Neural progenitor cell (in vitro differentiated cells): ENCODE measurements at regions not wholly inside any gene's neighbourhood (a gene's known extent, or its start where the extent isn't known, plus 50 kb on each side); places are given as distances from the start of the nearest gene placed in this dataset.

ENCODE experiments used
- DNase-seq: peaks from one replicate; pipeline ENCODE4 v3.0.0-alpha.2; 2016; ENCODE audit warnings: low spot score
- H2AFZ ChIP-seq: fragments of 200-600 bp; sonication (generic); replicated peaks from 2 replicates; pipeline ENCODE4 v1.6.1; 2016; ENCODE audit warnings: antibody characterized with exemption
- H3F3A ChIP-seq: fragments of 200-600 bp; sonication (generic); 2 replicates; pipeline ENCODE4 v1.6.1; 2016; ENCODE audit warnings: antibody characterized with exemption, low read depth
- H3K27ac ChIP-seq: fragments of 200-600 bp; sonication (generic); 2 replicates; pipeline ENCODE4 v1.5.1; 2016; ENCODE audit warnings: mild to moderate bottlenecking
- H3K27me3 ChIP-seq: fragments of 200-600 bp; sonication (generic); 2 replicates; pipeline ENCODE4 v1.6.1; 2016; ENCODE audit warnings: mild to moderate bottlenecking, moderate library complexity
- H3K36me3 ChIP-seq: fragments of 200-600 bp; sonication (generic); 2 replicates; pipeline ENCODE4 v1.5.1; 2016
- H3K4me1 ChIP-seq: fragments of 200-600 bp; sonication (generic); 2 replicates; pipeline ENCODE4 v1.6.1; 2016; ENCODE audit warnings: mixed run types
- H3K4me2 ChIP-seq: fragments of 200-600 bp; sonication (generic); 2 replicates; pipeline ENCODE4 v1.6.1; 2016
- H3K4me3 ChIP-seq: fragments of 200-600 bp; sonication (generic); 2 replicates; pipeline ENCODE4 v1.5.1; 2016
- H3K79me2 ChIP-seq: fragments of 200-600 bp; sonication (generic); 2 replicates; pipeline ENCODE4 v1.6.1; 2016; ENCODE audit warnings: low read depth
- H3K9ac ChIP-seq: fragments of 200-600 bp; sonication (generic); 2 replicates; pipeline ENCODE4 v1.6.1; 2016
- H3K9me3 ChIP-seq: fragments of 200-600 bp; sonication (generic); 2 replicates; pipeline ENCODE4 v1.5.1; 2016; ENCODE audit warnings: low read depth
- H4K20me1 ChIP-seq: fragments of 200-600 bp; sonication (generic); 2 replicates; pipeline ENCODE4 v1.6.1; 2016; ENCODE audit warnings: low read depth
- H3K27ac Mint-ChIP-seq: 3 replicates; pipeline ENCODE4 v1.8.0; 2021; ENCODE audit warnings: mixed read lengths
- H3K27me3 Mint-ChIP-seq: 2 replicates; pipeline ENCODE4 v1.8.0; 2022; ENCODE audit warnings: low read depth, mild to moderate bottlenecking, inconsistent platforms, moderate library complexity, mixed read lengths; ENCODE audit not compliant: insufficient read depth
- H3K36me3 Mint-ChIP-seq: 3 replicates; pipeline ENCODE4 v1.8.0; 2021; ENCODE audit warnings: mixed read lengths
- H3K4me1 Mint-ChIP-seq: 3 replicates; pipeline ENCODE4 v1.8.0; 2021; ENCODE audit warnings: mixed read lengths
- H3K4me3 Mint-ChIP-seq: 3 replicates; pipeline ENCODE4 v1.8.0; 2021; ENCODE audit warnings: mild to moderate bottlenecking, moderate library complexity, mixed read lengths
- H3K9me3 Mint-ChIP-seq: 3 replicates; pipeline ENCODE4 v1.8.0; 2020; ENCODE audit warnings: mixed read lengths
- EZH2 ChIP-seq: fragments of 200-600 bp; sonication (generic); IDR thresholded peaks from 2 replicates; pipeline ENCODE4 v1.6.1; 2017; ENCODE audit warnings: antibody characterized with exemption, mild to moderate bottlenecking, moderate library complexity
- EZH2phosphoT487 ChIP-seq: fragments of 200-600 bp; sonication (generic); IDR thresholded peaks from 2 replicates; pipeline ENCODE4 v1.6.1; 2017; ENCODE audit warnings: antibody characterized with exemption
- TF ChIP-seq, protein P1 (sequence below): fragments of 200-600 bp; sonication (generic); IDR thresholded peaks from 2 replicates; pipeline ENCODE4 v1.5.1; 2017; ENCODE audit warnings: antibody characterized with exemption, mild to moderate bottlenecking

DNA sequence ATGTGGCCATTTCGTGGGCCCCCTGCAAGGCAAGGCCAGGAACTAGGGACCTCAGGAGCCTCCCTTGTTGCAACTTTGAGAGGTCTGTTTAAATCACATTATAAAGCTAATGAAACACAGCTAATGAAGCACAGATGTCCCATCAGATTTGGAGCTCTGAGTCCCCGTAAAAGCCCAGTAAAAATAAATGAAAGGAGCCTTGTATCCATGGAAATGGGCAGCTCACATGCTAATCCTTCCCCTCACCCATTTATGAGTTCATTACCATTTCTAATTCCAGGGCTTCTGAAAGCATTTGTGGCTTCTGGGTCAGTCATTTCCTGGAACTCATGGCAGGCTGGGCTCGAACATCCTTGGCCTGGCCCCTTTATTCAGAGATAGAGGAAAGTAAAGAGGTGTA, 274.8 kb downstream of the SS18 start:
- Mint-ChIP-seq H3K27ac (peak overlapping the region; percentile 36), H3K9me3 (no peaks in the 10 kb centered on the region), H3K36me3 (no peaks in the 10 kb centered on the region), H3K4me1 (peaks cover 52% of the 10 kb centered on the region), H3K27me3 (peaks cover 8% of the 10 kb centered on the region), H3K4me3 (no peak overlapping the region)
- Histone ChIP-seq H3K9me3 (no peaks in the 10 kb centered on the region), H3K4me3 (no peak overlapping the region), H4K20me1 (no peaks in the 10 kb centered on the region), H2AFZ (no peak overlapping the region), H3K27me3 (no peaks in the 10 kb centered on the region), H3F3A (no peaks in the 10 kb centered on the region), H3K79me2 (no peaks in the 10 kb centered on the region), H3K36me3 (no peaks in the 10 kb centered on the region), H3K4me1 (peaks cover 14% of the 10 kb centered on the region), H3K9ac (no peak overlapping the region), H3K27ac (no peak overlapping the region), H3K4me2 (no peak overlapping the region)
- DNase-seq = no peak
- TF ChIP-seq EZH2 = no peak
- TF ChIP-seq EZH2phosphoT487 = no peak
- TF ChIP-seq, protein P1, sequence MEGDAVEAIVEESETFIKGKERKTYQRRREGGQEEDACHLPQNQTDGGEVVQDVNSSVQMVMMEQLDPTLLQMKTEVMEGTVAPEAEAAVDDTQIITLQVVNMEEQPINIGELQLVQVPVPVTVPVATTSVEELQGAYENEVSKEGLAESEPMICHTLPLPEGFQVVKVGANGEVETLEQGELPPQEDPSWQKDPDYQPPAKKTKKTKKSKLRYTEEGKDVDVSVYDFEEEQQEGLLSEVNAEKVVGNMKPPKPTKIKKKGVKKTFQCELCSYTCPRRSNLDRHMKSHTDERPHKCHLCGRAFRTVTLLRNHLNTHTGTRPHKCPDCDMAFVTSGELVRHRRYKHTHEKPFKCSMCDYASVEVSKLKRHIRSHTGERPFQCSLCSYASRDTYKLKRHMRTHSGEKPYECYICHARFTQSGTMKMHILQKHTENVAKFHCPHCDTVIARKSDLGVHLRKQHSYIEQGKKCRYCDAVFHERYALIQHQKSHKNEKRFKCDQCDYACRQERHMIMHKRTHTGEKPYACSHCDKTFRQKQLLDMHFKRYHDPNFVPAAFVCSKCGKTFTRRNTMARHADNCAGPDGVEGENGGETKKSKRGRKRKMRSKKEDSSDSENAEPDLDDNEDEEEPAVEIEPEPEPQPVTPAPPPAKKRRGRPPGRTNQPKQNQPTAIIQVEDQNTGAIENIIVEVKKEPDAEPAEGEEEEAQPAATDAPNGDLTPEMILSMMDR = no peak

DNA sequence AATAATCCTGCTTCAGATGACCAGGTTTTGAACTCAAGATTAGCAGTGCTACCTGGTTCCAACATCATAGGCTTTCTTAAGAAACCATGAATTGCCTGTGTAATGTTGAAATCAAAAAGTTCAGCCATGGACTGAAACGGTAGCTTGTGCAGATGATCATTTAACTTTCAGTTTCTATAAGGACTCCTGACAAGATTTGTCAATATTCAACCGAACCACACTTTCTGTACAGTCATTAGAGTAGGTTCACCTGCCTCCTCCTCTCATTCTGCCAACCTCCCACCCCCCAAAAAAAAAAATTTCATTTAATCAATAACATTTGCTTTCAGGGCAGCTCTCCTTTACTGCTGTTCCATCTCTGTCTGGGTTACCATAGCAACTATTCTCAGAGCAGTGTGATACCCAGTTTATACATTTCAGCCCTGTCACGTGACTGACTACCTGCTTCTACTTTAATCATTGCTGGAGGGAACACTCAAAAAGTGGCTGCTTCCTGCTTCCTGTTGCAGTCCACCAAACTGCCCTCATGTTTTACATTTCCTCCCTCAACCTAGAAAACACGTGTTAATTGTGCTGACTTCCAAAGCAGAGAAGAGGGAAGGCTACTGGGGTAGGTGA, 275.5 kb downstream of the SS18 start:
- Mint-ChIP-seq H3K36me3 (no peaks in the 10 kb centered on the region), H3K27me3 (peaks cover 8% of the 10 kb centered on the region), H3K27ac (peak overlapping the region; percentile 36), H3K9me3 (no peaks in the 10 kb centered on the region), H3K4me1 (peaks cover 46% of the 10 kb centered on the region), H3K4me3 (peak overlapping the region; percentile 29)
- H3K36me3 ChIP-seq = no peaks in the 10 kb centered on the region
- H3K4me2 ChIP-seq = no peak overlapping the region
- H2AFZ ChIP-seq = no peak overlapping the region
- no peak for DNase-seq
- H3K79me2 ChIP-seq = no peaks in the 10 kb centered on the region
- H3K9me3 ChIP-seq = no peaks in the 10 kb centered on the region
- TF ChIP-seq, protein P1 = no peak
- TF ChIP-seq EZH2 (no peak), EZH2phosphoT487 (no peak)
- no peaks in the 10 kb centered on the region for H4K20me1 ChIP-seq
- H3K27me3 ChIP-seq = no peaks in the 10 kb centered on the region
- H3F3A ChIP-seq = no peaks in the 10 kb centered on the region
- H3K4me1 ChIP-seq = peaks cover 9% of the 10 kb centered on the region
- no peak overlapping the region for H3K27ac ChIP-seq
- no peak overlapping the region for H3K9ac ChIP-seq
- H3K4me3 ChIP-seq = no peak overlapping the region

DNA sequence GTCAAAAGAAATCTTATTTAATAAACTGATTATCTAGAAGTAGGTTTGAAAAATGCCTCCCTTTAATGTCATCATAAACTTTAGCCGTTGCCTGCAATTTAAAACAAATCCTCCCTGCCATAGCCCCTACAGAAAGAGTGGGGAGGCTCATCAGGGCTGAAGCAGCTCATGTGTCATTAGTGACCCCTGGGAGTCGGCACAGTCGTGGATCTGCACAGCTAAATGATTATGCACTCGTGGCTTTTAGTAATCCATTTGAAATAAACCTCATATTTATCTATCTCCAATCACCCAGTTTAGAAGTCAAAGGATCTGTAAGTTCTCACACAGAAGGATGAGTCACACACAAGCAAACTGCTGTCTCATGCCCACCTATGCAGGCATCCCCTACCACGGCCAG, 277.3 kb downstream of the SS18 start:
- no peak overlapping the region for H2AFZ ChIP-seq
- H3K9me3 Mint-ChIP-seq = no peaks in the 10 kb centered on the region
- no peaks in the 10 kb centered on the region for H3K27me3 ChIP-seq
- no peaks in the 10 kb centered on the region for H3F3A ChIP-seq
- no peaks in the 10 kb centered on the region for H3K9me3 ChIP-seq
- H3K4me1 ChIP-seq = peaks cover 3% of the 10 kb centered on the region
- H4K20me1 ChIP-seq = no peaks in the 10 kb centered on the region
- no peak overlapping the region for H3K9ac ChIP-seq
- DNase-seq = no peak
- H3K79me2 ChIP-seq = no peaks in the 10 kb centered on the region
- TF ChIP-seq EZH2phosphoT487 (no peak), EZH2 (no peak)
- TF ChIP-seq, protein P1 = no peak
- H3K36me3 Mint-ChIP-seq = no peaks in the 10 kb centered on the region
- peaks cover 6% of the 10 kb centered on the region for H3K27me3 Mint-ChIP-seq
- no peak overlapping the region for H3K4me2 ChIP-seq
- no peak overlapping the region for H3K27ac ChIP-seq
- peaks cover 36% of the 10 kb centered on the region for H3K4me1 Mint-ChIP-seq
- no peak overlapping the region for H3K4me3 Mint-ChIP-seq
- no peak overlapping the region for H3K4me3 ChIP-seq
- H3K36me3 ChIP-seq = no peaks in the 10 kb centered on the region
- H3K27ac Mint-ChIP-seq = no peak overlapping the region
